HCT116 (cell line): ENCODE measurements at regions not wholly inside any gene's neighbourhood (a gene's known extent, or its start where the extent isn't known, plus 50 kb on each side); places are given as distances from the start of the nearest gene placed in this dataset.

Experiments
- POLR2A ChIP-seq: IDR thresholded peaks from 2 replicates; pipeline ENCODE4 v1.7.0; 2011; ENCODE audit warnings: borderline replicate concordance; ENCODE audit not compliant: insufficient read depth, insufficient read length; ENCODE audit errors: extremely low read depth
- TF ChIP-seq, protein P1 (sequence below): IDR thresholded peaks from 2 replicates; pipeline ENCODE4 v1.6.1; 2012; ENCODE audit warnings: low read depth

DNA sequence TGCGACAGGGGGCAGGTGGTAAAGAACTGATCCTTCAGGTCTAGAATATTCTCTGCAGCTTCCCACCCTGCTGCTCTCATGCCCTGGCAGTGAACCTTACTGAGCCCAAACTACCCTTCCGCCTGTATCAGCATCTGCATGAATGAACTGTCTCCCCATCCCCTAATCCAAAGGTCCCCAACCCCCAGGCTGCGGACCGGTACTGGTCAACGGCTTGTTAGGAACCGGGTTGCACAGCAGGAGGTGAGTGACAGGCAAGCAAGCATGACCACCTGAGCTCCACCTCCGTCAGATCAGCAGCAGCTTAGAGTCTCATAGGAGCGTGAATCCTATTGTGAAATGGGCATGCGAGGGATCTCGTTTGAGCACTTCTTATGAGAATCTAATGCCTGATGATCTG lies 58.2 kb upstream of the LMO1 start:
- no peak for TF ChIP-seq POLR2A
- TF ChIP-seq, protein P1, sequence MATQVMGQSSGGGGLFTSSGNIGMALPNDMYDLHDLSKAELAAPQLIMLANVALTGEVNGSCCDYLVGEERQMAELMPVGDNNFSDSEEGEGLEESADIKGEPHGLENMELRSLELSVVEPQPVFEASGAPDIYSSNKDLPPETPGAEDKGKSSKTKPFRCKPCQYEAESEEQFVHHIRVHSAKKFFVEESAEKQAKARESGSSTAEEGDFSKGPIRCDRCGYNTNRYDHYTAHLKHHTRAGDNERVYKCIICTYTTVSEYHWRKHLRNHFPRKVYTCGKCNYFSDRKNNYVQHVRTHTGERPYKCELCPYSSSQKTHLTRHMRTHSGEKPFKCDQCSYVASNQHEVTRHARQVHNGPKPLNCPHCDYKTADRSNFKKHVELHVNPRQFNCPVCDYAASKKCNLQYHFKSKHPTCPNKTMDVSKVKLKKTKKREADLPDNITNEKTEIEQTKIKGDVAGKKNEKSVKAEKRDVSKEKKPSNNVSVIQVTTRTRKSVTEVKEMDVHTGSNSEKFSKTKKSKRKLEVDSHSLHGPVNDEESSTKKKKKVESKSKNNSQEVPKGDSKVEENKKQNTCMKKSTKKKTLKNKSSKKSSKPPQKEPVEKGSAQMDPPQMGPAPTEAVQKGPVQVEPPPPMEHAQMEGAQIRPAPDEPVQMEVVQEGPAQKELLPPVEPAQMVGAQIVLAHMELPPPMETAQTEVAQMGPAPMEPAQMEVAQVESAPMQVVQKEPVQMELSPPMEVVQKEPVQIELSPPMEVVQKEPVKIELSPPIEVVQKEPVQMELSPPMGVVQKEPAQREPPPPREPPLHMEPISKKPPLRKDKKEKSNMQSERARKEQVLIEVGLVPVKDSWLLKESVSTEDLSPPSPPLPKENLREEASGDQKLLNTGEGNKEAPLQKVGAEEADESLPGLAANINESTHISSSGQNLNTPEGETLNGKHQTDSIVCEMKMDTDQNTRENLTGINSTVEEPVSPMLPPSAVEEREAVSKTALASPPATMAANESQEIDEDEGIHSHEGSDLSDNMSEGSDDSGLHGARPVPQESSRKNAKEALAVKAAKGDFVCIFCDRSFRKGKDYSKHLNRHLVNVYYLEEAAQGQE: no peak
